NT2/D1 (cell line): ENCODE measurements at regions not wholly inside any gene's neighbourhood (a gene's known extent, or its start where the extent isn't known, plus 50 kb on each side); places are given as distances from the start of the nearest gene placed in this dataset.

ENCODE experiments used
- DNase-seq: peaks from one replicate; pipeline ENCODE4 v3.0.0-alpha.2; 2011; ENCODE audit warnings: low read depth, low spot score
- H3K27me3 ChIP-seq: 2 replicates; pipeline ENCODE4 v1.6.0; 2011; ENCODE audit warnings: mild to moderate bottlenecking; ENCODE audit not compliant: insufficient read length, insufficient read depth
- H3K36me3 ChIP-seq: 2 replicates; pipeline ENCODE4 v1.6.1; 2011; ENCODE audit warnings: mild to moderate bottlenecking, low read length, mixed read lengths; ENCODE audit not compliant: insufficient read depth, insufficient read length
- H3K4me1 ChIP-seq: 2 replicates; pipeline ENCODE4 v1.5.1; 2011; ENCODE audit not compliant: insufficient read depth, insufficient read length
- H3K4me3 ChIP-seq: 2 replicates; pipeline ENCODE4 v1.5.1; 2011; ENCODE audit warnings: low read depth; ENCODE audit not compliant: insufficient read length
- H3K9ac ChIP-seq: 2 replicates; pipeline ENCODE4 v1.6.0; 2011; ENCODE audit warnings: low read depth; ENCODE audit not compliant: insufficient read length
- H3K9me3 ChIP-seq: 2 replicates; pipeline ENCODE4 v1.5.1; 2011; ENCODE audit warnings: mild to moderate bottlenecking, low read length; ENCODE audit not compliant: insufficient read depth
- SUZ12 ChIP-seq: IDR thresholded peaks from 2 replicates; pipeline ENCODE4 v1.6.1; 2011; ENCODE audit not compliant: insufficient read length, insufficient read depth; ENCODE audit errors: extremely low read depth
- YY1 ChIP-seq: IDR thresholded peaks from 2 replicates; pipeline ENCODE4 v1.6.1; 2011; ENCODE audit not compliant: insufficient read length, insufficient read depth
- ZNF274 ChIP-seq: IDR thresholded peaks from 2 replicates; pipeline ENCODE4 v1.6.1; 2011; ENCODE audit warnings: mild to moderate bottlenecking, low read depth, low read length

DNA sequence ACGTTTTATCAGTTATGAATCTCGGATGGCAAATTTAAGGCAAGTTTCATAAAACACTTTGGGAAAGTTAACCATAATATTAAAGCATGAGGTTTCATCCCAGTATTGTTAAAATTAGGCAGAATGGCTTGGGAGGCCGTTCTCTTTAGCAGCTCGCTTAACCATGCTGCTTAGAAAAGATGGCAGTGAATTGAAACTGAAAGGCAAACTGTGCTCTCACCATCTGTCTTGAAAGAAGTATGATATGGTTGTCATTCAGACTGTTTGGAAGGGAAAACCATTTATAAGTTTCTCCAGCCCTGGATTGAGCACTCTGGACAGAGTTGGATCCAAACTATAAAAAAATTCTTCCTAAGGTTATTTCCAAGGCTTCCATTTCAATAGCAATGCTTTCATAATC, 332.3 kb upstream of the SUCLG2 start:
- DNase-seq = no peak
- TF ChIP-seq ZNF274 (no peak), SUZ12 (no peak), YY1 (no peak)

DNA sequence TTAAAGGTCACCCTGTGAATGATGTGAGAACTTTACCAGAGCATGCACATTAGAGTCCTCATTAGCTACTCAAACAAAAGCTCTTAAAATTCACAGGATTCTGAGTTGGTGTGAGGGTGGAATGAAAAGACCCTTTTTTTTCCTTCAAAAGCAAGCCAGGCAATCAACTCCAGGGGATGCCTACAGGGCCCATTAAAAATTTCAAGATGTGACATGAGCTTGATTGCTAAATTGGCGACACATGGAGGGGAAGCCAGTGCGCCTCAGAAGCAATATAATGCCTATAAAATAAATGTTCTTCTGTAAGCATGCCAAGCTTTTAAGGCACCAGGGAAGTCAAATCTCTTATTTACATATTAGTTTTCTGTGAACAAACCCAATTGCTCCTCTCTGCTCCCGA, 328.8 kb upstream of the SUCLG2 start:
- no peak overlapping the region for H3K4me3 ChIP-seq
- DNase-seq = no peak
- no peaks in the 10 kb centered on the region for H3K27me3 ChIP-seq
- TF ChIP-seq SUZ12 (no peak), ZNF274 (no peak), YY1 (no peak)
- no peaks in the 10 kb centered on the region for H3K9me3 ChIP-seq
- H3K4me1 ChIP-seq = no peaks in the 10 kb centered on the region
- no peaks in the 10 kb centered on the region for H3K36me3 ChIP-seq
- no peak overlapping the region for H3K9ac ChIP-seq

More for the DNA sequence above, 332.3 kb upstream of the SUCLG2 start:
- Histone ChIP-seq H3K4me3 (no peak overlapping the region), H3K4me1 (no peaks in the 10 kb centered on the region), H3K9ac (no peak overlapping the region), H3K27me3 (no peaks in the 10 kb centered on the region), H3K9me3 (no peaks in the 10 kb centered on the region), H3K36me3 (no peaks in the 10 kb centered on the region)

DNA sequence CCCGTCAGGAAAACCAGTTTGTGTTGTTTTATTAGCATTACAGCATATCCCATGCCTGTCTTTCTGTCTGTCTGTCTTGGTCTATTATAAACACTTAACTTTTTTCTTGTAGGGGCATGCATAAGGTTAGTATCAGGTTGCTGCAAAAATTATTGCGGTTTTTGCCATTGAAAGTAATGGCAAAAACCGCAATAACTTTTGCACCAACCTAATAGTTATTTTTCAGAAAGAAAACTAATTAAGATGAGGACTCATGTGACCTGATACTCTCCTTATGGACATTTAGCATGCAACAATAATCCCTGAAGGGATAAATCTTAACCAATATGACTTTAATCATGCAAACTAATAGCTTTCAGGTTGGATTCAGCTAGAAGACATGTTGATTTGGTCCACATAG, 326.7 kb upstream of the SUCLG2 start:
- no peaks in the 10 kb centered on the region for H3K27me3 ChIP-seq
- H3K9me3 ChIP-seq = no peaks in the 10 kb centered on the region
- no peaks in the 10 kb centered on the region for H3K36me3 ChIP-seq
- H3K9ac ChIP-seq = no peak overlapping the region
- H3K4me1 ChIP-seq = no peaks in the 10 kb centered on the region
- no peak for DNase-seq
- TF ChIP-seq YY1 (no peak), SUZ12 (no peak), ZNF274 (no peak)
- no peak overlapping the region for H3K4me3 ChIP-seq

DNA sequence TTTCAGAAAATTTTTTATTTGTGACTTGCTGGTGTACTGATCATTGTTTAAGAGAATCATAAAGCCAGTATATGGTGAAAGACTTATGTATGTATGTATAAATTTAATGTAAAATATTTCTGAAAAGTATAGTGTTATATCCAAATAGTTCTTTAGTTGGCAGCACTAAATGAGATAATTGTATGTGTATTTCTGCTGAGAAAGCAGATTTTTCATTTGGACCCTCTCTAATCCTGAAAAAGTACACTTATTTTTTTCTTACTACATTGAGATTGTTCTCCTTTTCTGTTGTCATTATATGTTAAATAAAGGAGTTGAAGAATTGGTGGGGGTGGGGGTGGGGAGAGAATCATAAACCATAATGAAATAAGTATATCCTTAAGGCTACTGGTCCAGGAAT, 324.9 kb upstream of the SUCLG2 start:
- TF ChIP-seq YY1 (no peak), ZNF274 (no peak), SUZ12 (no peak)
- no peaks in the 10 kb centered on the region for H3K4me1 ChIP-seq
- no peaks in the 10 kb centered on the region for H3K27me3 ChIP-seq
- H3K36me3 ChIP-seq = no peaks in the 10 kb centered on the region
- H3K9me3 ChIP-seq = no peaks in the 10 kb centered on the region
- no peak overlapping the region for H3K9ac ChIP-seq
- no peak for DNase-seq
- no peak overlapping the region for H3K4me3 ChIP-seq

DNA sequence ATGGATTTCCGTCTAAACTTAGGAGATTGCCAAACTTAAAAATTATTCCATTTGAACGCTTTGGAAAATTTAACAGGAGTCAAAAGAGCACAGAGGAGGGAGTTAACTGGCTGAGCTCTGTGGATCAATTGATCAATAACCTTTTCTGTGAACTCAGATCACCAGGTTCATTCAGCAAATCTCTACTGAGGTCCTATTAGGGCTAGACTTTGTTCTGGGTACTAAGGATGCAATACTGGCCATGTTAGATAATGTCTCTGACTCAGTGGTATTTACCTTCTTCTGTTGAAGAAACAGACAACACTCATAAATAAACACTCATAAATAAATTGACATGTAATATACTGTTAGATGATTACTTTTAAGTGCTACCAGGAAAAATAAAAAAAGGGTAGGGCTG, 323.4 kb upstream of the SUCLG2 start:
- Histone ChIP-seq H3K9me3 (no peaks in the 10 kb centered on the region), H3K9ac (no peak overlapping the region), H3K27me3 (no peaks in the 10 kb centered on the region), H3K36me3 (no peaks in the 10 kb centered on the region), H3K4me3 (no peak overlapping the region), H3K4me1 (no peaks in the 10 kb centered on the region)
- TF ChIP-seq YY1 = no peak
- no peak for TF ChIP-seq ZNF274
- TF ChIP-seq SUZ12 = no peak
- no peak for DNase-seq

DNA sequence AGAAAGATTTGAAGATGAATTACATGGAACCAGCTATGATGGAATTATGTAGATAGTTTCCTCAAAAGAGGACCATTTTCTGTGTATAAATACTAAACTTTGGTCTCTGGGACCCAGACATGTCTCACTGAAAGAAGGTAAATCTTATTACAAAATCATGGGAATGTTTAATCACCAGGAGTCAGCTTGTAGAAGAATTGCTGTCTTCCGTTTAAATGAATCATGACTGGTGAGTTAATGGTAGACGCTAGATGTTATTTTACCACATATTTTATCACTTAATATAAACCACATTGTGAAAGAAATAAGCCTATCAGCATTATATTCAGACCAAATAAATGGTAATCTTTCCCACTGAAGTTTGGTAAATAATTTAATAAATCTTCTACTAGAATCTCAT, 322.3 kb upstream of the SUCLG2 start:
- H3K36me3 ChIP-seq = no peaks in the 10 kb centered on the region
- DNase-seq = no peak
- H3K4me3 ChIP-seq = no peak overlapping the region
- H3K27me3 ChIP-seq = no peaks in the 10 kb centered on the region
- H3K9ac ChIP-seq = no peak overlapping the region
- H3K9me3 ChIP-seq = no peaks in the 10 kb centered on the region
- H3K4me1 ChIP-seq = no peaks in the 10 kb centered on the region
- TF ChIP-seq ZNF274 = no peak
- TF ChIP-seq YY1 = no peak
- TF ChIP-seq SUZ12 = no peak

DNA sequence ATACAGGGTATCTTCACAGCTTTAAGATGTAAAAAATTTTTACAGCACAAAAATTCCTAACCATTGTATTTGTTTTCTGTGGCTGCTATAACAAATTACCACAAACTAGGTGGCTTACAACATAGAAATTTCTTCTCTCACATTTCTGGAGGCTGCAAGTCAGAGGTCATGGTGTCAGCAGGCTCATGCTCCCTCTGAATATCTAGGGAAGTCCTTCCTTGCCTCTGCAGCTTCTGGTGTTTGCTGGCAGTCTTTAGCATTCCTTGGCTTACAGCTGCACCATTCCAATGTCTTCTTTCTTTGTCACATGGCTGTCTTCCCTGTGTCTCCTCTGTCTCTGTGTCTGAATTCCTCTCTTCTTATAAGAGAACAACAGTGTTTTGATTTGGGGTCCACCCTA, 310.2 kb upstream of the SUCLG2 start:
- H3K36me3 ChIP-seq = no peaks in the 10 kb centered on the region
- no peak overlapping the region for H3K4me3 ChIP-seq
- no peak overlapping the region for H3K9ac ChIP-seq
- H3K4me1 ChIP-seq = no peaks in the 10 kb centered on the region
- TF ChIP-seq SUZ12 = no peak
- no peak for TF ChIP-seq YY1
- no peak for TF ChIP-seq ZNF274
- no peaks in the 10 kb centered on the region for H3K9me3 ChIP-seq
- DNase-seq = no peak
- no peaks in the 10 kb centered on the region for H3K27me3 ChIP-seq

DNA sequence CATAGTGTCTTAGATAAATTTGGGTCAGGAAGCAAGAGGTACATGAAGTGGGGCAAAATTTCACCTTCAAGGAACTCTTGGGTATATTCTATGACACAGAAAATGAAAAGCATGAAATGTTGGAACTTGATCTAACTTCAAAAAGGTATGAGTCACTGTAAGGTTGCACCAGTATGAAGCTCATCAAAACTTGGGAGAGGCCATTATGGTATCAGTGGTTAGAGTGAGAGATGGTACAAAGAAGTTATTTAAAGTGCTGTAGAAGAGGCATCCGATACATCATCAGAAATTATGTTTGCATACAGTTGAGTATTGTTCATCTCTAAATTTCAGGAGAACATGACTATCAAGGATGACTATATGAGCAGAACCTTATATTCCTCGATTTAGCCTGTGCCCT, 302.9 kb upstream of the SUCLG2 start:
- TF ChIP-seq ZNF274 (no peak), YY1 (no peak), SUZ12 (no peak)

More for the DNA sequence above, 302.9 kb upstream of the SUCLG2 start:
- no peaks in the 10 kb centered on the region for H3K36me3 ChIP-seq
- no peak overlapping the region for H3K9ac ChIP-seq
- H3K4me3 ChIP-seq = no peak overlapping the region
- H3K4me1 ChIP-seq = no peaks in the 10 kb centered on the region
- no peaks in the 10 kb centered on the region for H3K27me3 ChIP-seq
- no peaks in the 10 kb centered on the region for H3K9me3 ChIP-seq
- DNase-seq = no peak
